GF-D8 (cell line): ENCODE measurements at regions not wholly inside any gene's neighbourhood (a gene's known extent, or its start where the extent isn't known, plus 50 kb on each side); places are given as distances from the start of the nearest gene placed in this dataset.
A peak's percentile ranks its signal among the peaks of the same experiment; 100 is the strongest.

ENCODE experiments used
- DNase-seq: peaks from one replicate; lab custom pipeline; 2025; lab: John Stamatoyannopoulos, UW

DNA sequence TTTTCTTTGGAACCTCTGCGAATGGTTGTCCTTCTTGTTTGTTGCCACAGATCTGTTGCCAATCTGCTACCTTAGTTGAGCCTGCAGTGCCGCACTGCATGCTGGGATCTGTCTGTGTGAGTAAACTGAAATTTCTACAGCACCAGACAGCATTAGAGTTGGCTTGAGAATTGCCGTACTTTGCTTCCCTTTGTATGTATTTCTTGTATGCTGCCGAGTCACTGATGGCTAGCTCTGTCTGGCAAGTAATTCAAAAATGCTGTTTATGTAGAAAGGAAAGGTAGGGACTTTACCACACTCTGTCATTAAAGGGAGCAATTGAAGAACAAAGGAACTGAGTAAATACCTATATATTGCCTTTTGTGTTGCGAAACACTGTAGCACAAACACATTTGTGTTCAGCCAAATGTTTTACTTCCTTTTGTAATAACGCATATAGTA lies 857.4 kb downstream of the USP25 start:
- no peak for DNase-seq

DNA sequence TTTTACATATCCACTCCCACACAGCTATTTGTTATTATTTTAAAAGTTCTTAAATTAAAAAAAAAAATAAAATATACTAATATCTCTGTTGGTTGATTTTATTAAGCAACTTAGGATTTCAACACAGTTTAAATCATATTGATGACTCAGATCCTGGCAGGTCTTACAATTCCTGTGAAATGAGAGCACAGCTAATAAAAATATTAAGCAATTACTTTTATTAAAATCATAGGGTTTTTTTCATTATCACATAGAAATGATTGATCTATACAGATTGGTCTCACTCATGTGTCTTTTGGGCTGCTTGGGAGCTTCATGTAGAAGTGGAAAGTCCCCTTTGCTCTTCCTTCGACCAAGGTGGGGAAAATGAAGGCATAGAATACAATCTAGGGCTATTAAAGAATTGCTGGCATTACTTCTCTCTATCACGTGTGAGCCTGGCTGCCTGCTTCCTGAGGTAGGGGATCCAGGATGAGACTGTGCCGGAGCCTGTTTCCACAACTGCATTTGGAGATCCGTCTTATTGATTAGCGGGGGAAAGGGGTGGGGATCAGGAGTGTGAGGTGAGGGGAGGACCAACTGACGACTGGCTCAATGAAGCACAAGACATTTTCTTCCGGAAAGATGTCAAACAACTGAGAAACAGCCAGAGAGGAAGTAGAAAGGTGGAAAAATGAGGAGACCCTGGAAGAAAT lies 858.0 kb downstream of the USP25 start:
- no peak for DNase-seq

DNA sequence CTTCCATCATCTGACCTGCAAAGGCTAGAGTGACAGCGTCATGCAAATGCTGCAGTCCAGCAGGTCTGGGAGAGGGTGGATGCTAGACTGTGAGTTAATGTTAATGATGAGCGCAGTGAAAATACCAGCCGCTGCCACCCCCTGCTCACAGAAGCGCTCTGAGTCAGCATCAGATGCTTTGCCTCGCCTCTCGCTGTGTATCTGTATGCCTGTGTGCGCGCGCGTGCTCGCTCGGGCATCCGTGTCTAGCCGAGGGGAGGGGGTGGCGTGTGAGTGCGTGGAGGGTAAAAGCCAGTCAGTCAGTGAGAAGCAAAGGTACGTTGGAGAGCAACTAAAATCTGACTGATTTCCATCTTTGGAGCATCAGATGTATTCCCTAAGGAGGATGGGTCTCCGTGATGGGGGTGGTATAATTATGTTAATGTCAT lies 858.7 kb downstream of the USP25 start:
- DNase-seq, result no peak

GRCh38 chr21:16589006-16589898 lies 859.5 kb downstream of the USP25 start:
- DNase-seq, result no peak

- DNase-seq, result no peak
These were observed 860.4 kb downstream of the USP25 start for GRCh38 chr21:16590186-16590585.

DNA sequence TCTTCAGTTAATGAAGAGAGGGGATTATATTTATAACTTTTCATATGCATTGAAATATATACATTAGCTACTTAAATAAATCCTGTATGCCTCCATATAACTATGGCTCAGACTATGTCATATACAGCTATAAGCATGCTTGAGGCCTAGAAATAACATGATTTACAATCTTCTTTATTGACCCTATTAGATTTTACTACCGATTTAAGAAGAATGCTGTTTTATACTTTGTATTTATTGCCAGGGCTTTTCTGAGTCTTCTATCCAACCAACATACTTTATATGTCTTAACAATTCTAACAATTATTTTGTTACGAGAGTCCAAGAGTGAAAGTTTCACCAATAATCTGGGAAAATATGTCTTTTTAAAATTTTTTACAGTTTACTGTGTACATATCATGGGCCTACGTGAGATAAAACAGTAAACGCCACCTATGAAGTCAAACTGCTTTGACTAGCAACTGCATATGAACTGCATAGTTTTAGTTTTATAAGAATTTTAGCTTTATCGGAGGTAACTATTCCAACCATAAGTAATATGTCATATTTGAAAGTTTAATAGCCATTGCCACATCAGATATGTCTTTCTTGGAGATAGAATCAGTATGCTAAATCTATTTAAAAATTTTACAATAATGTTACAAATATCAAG lies 861.0 kb downstream of the USP25 start:
- DNase-seq, result no peak

DNA sequence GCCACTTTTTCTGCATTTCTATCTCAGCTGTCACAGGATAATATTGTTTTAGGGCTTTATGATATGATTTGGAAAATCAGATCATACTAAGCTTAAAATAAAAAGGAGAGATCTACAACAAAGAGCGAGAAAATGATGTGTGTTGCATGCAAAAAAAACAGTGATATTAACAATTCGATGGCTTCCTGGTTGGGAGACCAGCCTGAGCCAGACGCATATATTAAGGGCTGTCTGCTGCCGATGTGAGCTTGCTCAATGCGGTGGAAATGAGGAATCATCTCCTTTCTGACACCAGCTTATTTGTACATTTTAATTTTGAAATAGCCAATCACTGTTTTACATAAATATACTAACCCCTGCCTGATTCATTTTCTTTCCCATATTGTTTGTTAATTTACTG lies 862.6 kb downstream of the USP25 start:
- DNase-seq, result no peak

GRCh38 chr21:16594191-16594590 lies 864.4 kb downstream of the USP25 start:
- DNase-seq, result no peak

- DNase-seq, result no peak
These were observed 866.6 kb downstream of the USP25 start for GRCh38 chr21:16596369-16596768.

DNA sequence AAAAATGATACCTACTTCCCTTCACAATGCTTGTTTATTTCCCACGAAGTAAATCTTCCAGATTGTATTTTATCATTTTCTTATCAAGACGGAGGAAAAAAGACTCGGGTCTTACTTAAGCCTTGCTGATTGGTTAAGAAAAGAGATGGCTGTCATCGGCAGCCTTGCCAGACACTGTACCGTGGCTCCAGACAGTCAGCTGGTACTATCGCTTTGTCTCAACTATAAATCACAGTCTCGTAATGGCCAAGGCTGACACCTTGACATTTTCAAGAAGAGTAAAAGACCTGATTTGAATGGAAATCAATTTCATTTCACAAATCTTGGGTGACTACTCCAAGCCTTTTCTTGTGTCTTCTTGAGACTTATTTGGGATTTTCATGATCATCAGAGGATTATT lies 868.0 kb downstream of the USP25 start:
- no peak for DNase-seq

GRCh38 chr21:16605597-16605996 lies 875.8 kb downstream of the USP25 start:
- DNase-seq, result no peak

- no peak for DNase-seq
These were observed 876.5 kb downstream of the USP25 start for GRCh38 chr21:16606271-16606670.

- DNase-seq, result no peak
These were observed 878.5 kb downstream of the USP25 start for GRCh38 chr21:16608209-16608830.

DNA sequence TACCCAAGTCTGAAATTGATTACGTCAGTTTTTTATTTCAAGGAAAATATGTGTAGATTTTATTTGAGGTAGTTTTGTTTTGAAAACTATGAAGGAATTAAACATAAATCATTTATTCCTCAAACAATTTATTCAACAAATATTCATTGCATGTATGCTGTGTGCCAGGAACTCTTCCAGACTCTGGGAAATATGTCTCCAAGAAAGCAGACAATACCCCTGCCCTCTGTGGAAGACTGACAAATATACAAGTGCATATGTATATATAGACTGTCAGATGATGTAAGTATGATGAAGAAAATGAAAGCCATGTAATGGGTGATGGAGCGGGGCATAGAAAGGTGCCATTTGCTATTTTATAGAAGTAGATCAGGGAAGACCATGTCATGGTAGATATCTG lies 889.5 kb downstream of the USP25 start:
- DNase-seq, result no peak

- peak; percentile 5 for DNase-seq
These were observed 891.1 kb downstream of the USP25 start for GRCh38 chr21:16620786-16621320.

GRCh38 chr21:16624479-16625118 lies 888.2 kb upstream of the CXADR start:
- no peak for DNase-seq

GRCh38 chr21:16625491-16625890 lies 887.4 kb upstream of the CXADR start:
- no peak for DNase-seq

DNA sequence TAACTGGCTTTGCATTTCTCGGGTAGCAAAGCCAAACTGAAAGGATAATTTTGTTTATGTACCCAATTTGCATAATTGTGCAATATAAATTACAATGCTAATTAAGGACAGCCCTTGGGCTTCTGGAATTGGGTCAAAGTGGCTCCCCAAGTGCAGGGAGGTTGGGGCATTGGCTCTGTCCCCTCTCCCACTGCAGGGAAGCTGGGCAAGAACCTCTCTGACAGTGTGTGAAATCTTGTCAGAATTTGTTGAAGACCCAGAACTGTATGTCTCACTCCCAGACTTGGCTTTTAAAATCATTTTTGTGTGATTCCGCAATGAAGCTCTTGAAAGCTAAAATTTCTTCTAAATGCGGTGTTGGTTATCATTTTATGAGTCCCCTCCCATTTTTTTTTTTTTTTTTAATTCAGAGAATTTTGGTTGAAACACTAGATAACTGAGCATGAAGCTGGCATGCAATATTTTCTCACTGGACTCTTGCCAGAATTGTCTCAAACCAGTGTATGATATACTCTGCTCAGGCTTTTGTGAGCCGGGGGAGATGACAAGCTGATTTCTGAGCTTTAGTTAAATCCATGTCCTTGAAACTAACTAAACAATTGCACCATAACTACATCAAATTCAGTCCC lies 878.9 kb upstream of the CXADR start:
- no peak for DNase-seq

DNA sequence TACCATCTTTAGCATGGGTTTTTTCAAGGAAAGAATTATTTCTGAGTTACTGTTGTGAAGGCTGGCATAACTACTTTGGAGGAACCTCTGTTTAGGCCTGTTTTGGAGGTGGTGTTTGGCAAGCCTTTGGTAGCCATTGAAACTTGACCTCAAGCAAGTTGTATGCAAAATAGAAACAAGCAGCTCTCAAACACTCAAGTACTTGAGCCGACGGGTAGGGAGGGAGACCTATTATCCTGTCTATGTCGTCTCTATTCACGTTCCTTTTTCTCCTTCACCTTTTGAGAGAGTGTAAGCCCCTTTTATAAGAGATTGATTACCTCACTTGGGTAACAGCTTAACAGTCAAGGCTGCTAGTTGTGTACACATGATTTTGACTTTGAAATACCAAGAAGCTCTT lies 878.3 kb upstream of the CXADR start:
- DNase-seq, result no peak

DNA sequence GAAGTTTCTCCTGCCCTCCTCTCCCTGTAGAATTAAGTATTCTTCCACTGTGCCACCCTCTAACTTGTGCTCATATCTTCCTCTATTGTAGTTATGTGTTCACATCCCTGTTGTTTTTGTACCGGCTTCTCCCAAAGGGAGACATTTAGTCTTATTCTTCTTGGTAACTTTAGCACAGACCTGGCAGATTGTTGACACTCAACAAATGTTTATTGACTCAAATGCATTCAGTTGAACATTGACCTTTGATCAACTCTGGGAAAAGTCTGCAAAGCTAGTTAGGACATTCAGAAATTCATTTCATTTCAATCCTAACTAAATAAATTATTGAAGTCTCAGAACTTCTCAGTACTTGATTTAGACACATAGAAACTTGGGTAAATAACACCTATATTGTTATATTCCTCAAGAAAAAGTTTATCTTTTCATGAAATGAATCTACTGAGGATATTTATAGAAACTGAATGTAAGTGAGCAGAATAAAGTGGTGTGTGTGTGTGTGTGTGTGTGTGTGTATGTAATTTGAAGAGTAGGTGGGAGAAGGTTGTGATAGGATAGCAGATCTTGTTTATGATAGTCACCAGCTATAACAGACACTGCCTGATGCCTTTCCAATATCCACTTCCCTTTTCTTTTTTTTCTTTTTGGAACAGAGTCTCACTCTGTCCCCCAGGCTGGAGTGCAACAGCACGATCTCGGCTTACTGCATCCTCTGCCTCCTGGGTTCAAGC lies 872.4 kb upstream of the CXADR start:
- DNase-seq, result no peak
